GM12874 (cell line): ENCODE measurements at regions not wholly inside any gene's neighbourhood (a gene's known extent, or its start where the extent isn't known, plus 50 kb on each side); places are given as distances from the start of the nearest gene placed in this dataset.

Experiments used
- TF ChIP-seq, protein P1 (sequence below): IDR thresholded peaks from 2 replicates; pipeline ENCODE4 v1.5.1; 2011; ENCODE audit warnings: low read depth, mild to moderate bottlenecking, control low read depth, low read length, moderate library complexity; ENCODE audit not compliant: insufficient read depth

DNA sequence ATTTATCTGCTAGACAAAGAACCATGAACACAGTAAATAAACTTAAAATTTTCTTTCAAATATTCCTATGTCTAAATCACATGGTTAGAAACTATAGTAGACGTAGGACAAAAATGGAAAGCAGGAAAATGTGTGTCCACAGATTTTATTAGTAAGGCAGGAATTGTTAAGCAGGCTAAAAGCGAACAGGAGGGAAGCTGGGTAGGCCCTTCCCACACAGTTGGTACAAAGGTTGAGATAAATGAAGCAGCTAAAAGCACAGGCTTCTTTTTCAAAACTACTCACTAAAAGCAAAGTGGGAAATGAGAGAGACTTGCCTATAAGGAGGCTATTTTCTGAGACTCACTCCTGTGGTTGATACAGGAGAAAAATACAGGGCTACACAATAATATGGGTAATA lies 108.1 kb upstream of the PABPC4L start:
- TF ChIP-seq, protein P1, sequence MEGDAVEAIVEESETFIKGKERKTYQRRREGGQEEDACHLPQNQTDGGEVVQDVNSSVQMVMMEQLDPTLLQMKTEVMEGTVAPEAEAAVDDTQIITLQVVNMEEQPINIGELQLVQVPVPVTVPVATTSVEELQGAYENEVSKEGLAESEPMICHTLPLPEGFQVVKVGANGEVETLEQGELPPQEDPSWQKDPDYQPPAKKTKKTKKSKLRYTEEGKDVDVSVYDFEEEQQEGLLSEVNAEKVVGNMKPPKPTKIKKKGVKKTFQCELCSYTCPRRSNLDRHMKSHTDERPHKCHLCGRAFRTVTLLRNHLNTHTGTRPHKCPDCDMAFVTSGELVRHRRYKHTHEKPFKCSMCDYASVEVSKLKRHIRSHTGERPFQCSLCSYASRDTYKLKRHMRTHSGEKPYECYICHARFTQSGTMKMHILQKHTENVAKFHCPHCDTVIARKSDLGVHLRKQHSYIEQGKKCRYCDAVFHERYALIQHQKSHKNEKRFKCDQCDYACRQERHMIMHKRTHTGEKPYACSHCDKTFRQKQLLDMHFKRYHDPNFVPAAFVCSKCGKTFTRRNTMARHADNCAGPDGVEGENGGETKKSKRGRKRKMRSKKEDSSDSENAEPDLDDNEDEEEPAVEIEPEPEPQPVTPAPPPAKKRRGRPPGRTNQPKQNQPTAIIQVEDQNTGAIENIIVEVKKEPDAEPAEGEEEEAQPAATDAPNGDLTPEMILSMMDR: no peak

DNA sequence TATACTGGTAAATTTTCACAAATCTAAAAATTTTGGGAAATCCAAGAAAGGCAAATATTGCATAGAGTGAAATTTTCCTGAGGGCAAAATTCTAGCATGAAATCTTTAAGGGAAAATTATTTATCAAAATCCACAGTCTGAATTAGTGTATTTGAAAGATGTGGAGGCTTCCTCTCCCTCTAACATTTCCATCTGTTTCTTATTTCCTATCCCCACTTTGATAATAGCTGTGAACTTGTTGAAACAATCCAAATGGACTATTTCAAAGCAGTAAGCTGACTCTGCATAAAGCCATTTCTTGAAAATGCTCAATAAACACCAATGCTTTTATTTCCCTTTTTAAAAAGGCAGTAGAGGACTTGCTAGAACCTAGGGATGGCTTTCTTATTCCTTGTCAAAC lies 107.3 kb upstream of the PABPC4L start:
- TF ChIP-seq, protein P1: no peak

DNA sequence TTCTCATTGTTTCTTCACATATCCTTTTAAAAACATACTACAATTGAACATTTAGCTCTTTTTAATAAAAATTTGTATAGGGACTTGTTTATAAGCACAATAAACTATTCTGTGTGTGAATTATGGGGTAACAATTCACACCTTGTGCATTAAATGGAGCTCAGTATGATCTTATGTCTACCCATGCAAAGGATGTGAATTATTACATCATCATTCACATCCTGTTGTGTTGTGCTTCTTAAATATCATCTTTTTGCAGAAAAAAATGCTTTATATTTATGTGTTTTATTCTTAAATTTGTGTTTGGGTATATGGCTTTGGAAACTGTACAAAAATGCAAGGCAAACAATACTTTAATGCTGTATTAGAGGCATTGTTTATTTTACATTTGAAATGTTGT lies 96.7 kb upstream of the PABPC4L start:
- TF ChIP-seq, protein P1: no peak

DNA sequence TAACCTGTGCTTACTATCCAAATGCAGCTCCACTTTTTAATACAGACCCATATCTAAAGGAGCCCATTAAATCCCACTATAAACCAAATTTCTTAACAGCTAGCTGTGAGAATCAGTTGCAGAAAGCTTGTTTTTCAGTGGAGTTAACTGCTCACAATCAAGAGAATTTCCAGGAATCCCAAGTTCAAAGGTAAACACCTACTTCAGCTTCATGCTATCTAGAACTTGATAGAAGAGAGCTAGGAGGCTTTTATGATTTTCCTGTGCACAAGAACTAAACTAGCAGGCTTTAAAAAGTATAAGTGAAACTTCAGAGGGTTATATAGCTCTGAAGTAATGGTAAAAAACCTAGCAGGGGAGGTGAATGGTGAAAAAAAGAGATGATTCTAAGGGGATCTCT lies 96.2 kb upstream of the PABPC4L start:
- TF ChIP-seq, protein P1: no peak

DNA sequence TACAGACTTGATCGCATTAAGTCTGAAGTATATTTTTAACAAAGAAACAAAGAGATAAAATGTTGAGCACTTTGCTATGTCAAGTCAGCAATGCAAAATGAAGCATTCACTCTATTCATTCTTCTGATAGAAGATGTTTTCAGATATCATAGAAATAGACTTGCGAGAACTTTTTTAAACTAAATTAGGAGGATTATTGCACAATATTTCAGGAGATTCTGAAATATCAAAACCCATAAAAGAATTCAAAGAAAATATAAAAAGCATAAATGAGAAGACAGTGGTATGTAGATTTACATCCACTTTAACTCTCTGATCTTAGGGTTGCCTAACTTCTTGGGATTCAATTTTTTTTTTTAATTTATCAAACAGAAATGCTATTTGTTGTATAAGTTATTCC lies 81.1 kb upstream of the PABPC4L start:
- TF ChIP-seq, protein P1: no peak

DNA sequence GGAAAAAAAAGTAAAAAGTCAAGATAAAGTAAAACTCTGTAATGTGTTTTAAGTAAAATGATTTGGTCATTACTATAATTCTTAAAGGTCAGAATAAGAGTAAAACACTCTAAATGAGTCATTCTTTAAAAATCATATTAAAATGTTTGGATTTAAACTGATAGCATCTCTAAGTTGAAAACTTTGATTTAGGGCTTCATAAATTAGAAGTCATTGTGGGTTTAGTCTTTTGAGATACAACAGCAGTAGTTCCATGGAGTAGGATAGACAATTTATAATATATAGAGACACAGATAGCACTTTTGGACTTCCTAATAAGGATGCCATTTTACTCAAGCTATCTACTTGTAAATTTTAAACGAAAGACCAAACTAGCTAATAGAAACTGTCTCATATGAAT lies 77.1 kb upstream of the PABPC4L start:
- TF ChIP-seq, protein P1: no peak

DNA sequence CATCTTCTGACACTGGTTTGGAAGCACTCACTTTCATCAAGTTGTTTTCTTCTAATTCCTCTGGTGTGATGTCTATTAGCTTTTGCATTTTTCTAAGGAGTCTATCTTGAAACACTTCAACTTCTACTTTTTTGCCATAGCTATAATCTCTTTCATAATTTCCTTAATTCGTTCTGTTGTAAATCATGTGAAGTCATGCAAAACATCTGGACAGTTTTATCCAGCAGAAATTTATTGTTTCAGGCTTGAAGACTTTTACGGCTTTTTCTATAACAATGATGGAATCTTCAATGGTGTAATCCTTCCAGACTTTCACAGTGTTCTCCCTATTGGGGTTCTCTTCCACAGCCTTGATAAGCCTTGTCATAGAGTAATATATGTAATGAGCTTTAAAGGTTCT lies 74.9 kb upstream of the PABPC4L start:
- TF ChIP-seq, protein P1: no peak

DNA sequence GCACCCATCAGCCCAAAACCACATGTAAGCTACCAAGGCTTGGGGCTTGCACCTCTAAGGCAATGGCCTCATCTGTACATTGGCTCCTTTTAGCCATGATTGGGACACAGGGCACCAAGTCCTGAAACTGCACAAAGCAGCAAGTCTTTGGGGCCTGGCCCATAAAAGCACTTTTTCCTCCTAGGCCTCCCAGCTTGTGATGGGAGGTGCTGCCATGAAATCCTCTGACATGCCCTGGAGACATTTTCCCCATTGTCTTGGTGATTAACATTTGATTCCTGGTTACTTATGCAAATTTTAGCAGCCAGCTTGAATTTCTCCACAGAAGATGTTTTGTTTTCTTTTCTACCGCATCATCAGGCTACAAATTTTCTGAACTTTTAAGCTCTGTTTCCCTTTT lies 58.5 kb upstream of the PABPC4L start:
- TF ChIP-seq, protein P1: no peak
